Hepatocyte (in vitro differentiated cells): ENCODE measurements at regions not wholly inside any gene's neighbourhood (a gene's known extent, or its start where the extent isn't known, plus 50 kb on each side); places are given as distances from the start of the nearest gene placed in this dataset.

ENCODE experiments used
- EZH2 ChIP-seq: fragments of 200-600 bp; sonication (generic); IDR thresholded peaks from 2 replicates; pipeline ENCODE4 v1.6.1; 2016; ENCODE audit warnings: antibody characterized with exemption, mild to moderate bottlenecking, borderline replicate concordance
- TF ChIP-seq, protein P1 (sequence below): fragments of 200-600 bp; sonication (generic); IDR thresholded peaks from 2 replicates; pipeline ENCODE4 v1.5.1; 2016; ENCODE audit warnings: antibody characterized with exemption, mild to moderate bottlenecking; ENCODE audit not compliant: poor library complexity

DNA sequence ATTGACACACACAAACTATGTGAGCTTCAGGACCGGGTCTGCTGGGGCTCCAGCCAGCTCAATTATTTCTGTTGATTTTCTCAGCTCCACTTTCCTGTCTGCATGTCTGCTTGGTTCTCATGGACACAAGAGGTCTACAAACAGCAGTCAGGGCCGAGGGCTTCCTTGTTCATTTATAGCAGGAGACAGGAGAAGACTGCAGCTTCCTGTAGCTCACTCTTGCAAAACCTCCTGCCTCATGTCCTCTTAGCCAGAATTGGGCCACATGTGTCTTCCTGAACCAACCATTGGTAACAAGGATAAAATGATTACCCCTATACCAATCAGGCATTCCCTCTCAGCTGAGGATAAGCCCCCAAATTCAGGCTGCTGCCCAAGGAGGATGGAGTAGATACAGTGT is 182.8 kb downstream of the TLE3 start:
- TF ChIP-seq, protein P1, sequence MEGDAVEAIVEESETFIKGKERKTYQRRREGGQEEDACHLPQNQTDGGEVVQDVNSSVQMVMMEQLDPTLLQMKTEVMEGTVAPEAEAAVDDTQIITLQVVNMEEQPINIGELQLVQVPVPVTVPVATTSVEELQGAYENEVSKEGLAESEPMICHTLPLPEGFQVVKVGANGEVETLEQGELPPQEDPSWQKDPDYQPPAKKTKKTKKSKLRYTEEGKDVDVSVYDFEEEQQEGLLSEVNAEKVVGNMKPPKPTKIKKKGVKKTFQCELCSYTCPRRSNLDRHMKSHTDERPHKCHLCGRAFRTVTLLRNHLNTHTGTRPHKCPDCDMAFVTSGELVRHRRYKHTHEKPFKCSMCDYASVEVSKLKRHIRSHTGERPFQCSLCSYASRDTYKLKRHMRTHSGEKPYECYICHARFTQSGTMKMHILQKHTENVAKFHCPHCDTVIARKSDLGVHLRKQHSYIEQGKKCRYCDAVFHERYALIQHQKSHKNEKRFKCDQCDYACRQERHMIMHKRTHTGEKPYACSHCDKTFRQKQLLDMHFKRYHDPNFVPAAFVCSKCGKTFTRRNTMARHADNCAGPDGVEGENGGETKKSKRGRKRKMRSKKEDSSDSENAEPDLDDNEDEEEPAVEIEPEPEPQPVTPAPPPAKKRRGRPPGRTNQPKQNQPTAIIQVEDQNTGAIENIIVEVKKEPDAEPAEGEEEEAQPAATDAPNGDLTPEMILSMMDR = no peak
- no peak for TF ChIP-seq EZH2
